Trophoblast cell (in vitro differentiated cells and primary cell): ENCODE measurements at regions not wholly inside any gene's neighbourhood (a gene's known extent, or its start where the extent isn't known, plus 50 kb on each side); places are given as distances from the start of the nearest gene placed in this dataset.

Experiments
- DNase-seq, 2 donors: peaks; one replicate each; pipeline ENCODE4 v3.0.0-alpha.2; 2016
- H2AFZ ChIP-seq: 2 replicates; pipeline ENCODE4 v1.6.1; 2013; ENCODE audit warnings: low read length, moderate library complexity, mild to moderate bottlenecking; ENCODE audit not compliant: insufficient read depth, poor library complexity
- H2AK5ac ChIP-seq: 2 replicates; pipeline ENCODE4 v1.6.1; 2013; ENCODE audit warnings: mild to moderate bottlenecking, low read length
- H2BK120ac ChIP-seq: 2 replicates; pipeline ENCODE4 v1.6.1; 2013; ENCODE audit warnings: low read length, mild to moderate bottlenecking, moderate library complexity; ENCODE audit not compliant: insufficient read depth, poor library complexity
- H2BK12ac ChIP-seq: 2 replicates; pipeline ENCODE4 v1.6.1; 2013; ENCODE audit warnings: mild to moderate bottlenecking, low read length, moderate library complexity
- H2BK5ac ChIP-seq: 2 replicates; pipeline ENCODE4 v1.6.1; 2013; ENCODE audit warnings: low read length, low read depth, moderate library complexity, mild to moderate bottlenecking; ENCODE audit not compliant: poor library complexity
- H3K14ac ChIP-seq: 2 replicates; pipeline ENCODE4 v1.6.1; 2013; ENCODE audit warnings: mild to moderate bottlenecking, low read length
- H3K18ac ChIP-seq: 2 replicates; pipeline ENCODE4 v1.6.1; 2013; ENCODE audit warnings: mild to moderate bottlenecking, low read length
- H3K23ac ChIP-seq: 2 replicates; pipeline ENCODE4 v1.6.1; 2013; ENCODE audit warnings: low read length
- H3K27ac ChIP-seq: 2 replicates; pipeline ENCODE4 v1.5.1; 2013; ENCODE audit warnings: low read depth, mild to moderate bottlenecking, inconsistent platforms, low read length, moderate library complexity
- H3K27me3 ChIP-seq: 2 replicates; pipeline ENCODE4 v1.6.1; 2013; ENCODE audit warnings: inconsistent platforms, mild to moderate bottlenecking, low read length, moderate library complexity; ENCODE audit not compliant: insufficient read depth
- H3K36me3 ChIP-seq, 2 experiments: 1 replicate in 1 of 2; 2 replicates in 1 of 2; pipeline ENCODE4 v1.6.1; 2013; ENCODE audit warnings: low read length in 2 of 2, mild to moderate bottlenecking in 2 of 2, moderate library complexity in 1 of 2; ENCODE audit not compliant: insufficient read depth in 2 of 2, control insufficient read depth in 1 of 2
- H3K4ac ChIP-seq: 2 replicates; pipeline ENCODE4 v1.6.1; 2013; ENCODE audit warnings: low read depth, mild to moderate bottlenecking, low read length, moderate library complexity
- H3K4me1 ChIP-seq, 2 experiments: 1 replicate in 1 of 2; 2 replicates in 1 of 2; pipeline ENCODE4 v1.6.1; 2013; ENCODE audit warnings: low read length in 2 of 2, mild to moderate bottlenecking in 2 of 2, moderate library complexity in 1 of 2; ENCODE audit not compliant: insufficient read depth in 2 of 2, control insufficient read depth in 1 of 2
- H3K4me2 ChIP-seq: 2 replicates; pipeline ENCODE4 v1.6.1; 2013; ENCODE audit warnings: inconsistent platforms, mild to moderate bottlenecking, low read length, moderate library complexity
- H3K4me3 ChIP-seq: 2 replicates; pipeline ENCODE4 v1.5.1; 2013; ENCODE audit warnings: mild to moderate bottlenecking, low read depth, low read length, inconsistent platforms
- H3K79me1 ChIP-seq: one replicate; pipeline ENCODE4 v1.6.1; 2013; ENCODE audit warnings: low read length
- H3K79me2 ChIP-seq: 2 replicates; pipeline ENCODE4 v1.6.1; 2013; ENCODE audit warnings: low read length, mild to moderate bottlenecking; ENCODE audit not compliant: control insufficient read depth, insufficient read depth, poor library complexity
- H3K9ac ChIP-seq: 2 replicates; pipeline ENCODE4 v1.6.1; 2013; ENCODE audit warnings: mild to moderate bottlenecking, low read length
- H3K9me3 ChIP-seq: 2 replicates; pipeline ENCODE4 v1.6.1; 2013; ENCODE audit warnings: low read depth, mild to moderate bottlenecking, control low read depth, inconsistent platforms, low read length; ENCODE audit not compliant: insufficient read depth
- H4K12ac ChIP-seq: 2 replicates; pipeline ENCODE4 v1.6.1; 2013; ENCODE audit warnings: low read depth, mild to moderate bottlenecking, low read length, moderate library complexity
- H4K8ac ChIP-seq: 2 replicates; pipeline ENCODE4 v1.6.1; 2013; ENCODE audit warnings: low read depth, mild to moderate bottlenecking, low read length, moderate library complexity
- H4K91ac ChIP-seq: one replicate; pipeline ENCODE4 v1.6.1; 2013; ENCODE audit warnings: low read depth, mild to moderate bottlenecking, low read length, moderate library complexity
- WGBS: extraction: QIAGEN DNeasy Blood & Tissue Kit; methylation state at CpG from one replicate; pipeline ENCODE4 v1.1.7; 2013; ENCODE audit warnings: missing lambda C conversion rate; ENCODE audit not compliant: insufficient read length, insufficient coverage; ENCODE audit errors: extremely low coverage; 5-methylcytosine and 5-hydroxymethylcytosine counted together

GRCh38 chr17:26765860-26766709 lies 527.8 kb upstream of the WSB1 start:
- no peak overlapping the region for H3K4ac ChIP-seq
- H2BK12ac ChIP-seq = no peak overlapping the region
- H3K9ac ChIP-seq = no peak overlapping the region
- no peak overlapping the region for H2AK5ac ChIP-seq
- no peak overlapping the region for H3K27ac ChIP-seq
- no peaks in the 10 kb centered on the region for H3K9me3 ChIP-seq
- no CpG with 5 or more reads among the region's 103 CpGs for WGBS
- H3K4me3 ChIP-seq = no peak overlapping the region
- no peak overlapping the region for H3K14ac ChIP-seq
- no peak for DNase-seq
- no peaks in the 10 kb centered on the region for H3K79me1 ChIP-seq
- H2BK5ac ChIP-seq = no peak overlapping the region
- no peaks in the 10 kb centered on the region for H3K4me1 ChIP-seq
- no peak overlapping the region for H2AFZ ChIP-seq
- no peak overlapping the region for H3K23ac ChIP-seq
- H4K12ac ChIP-seq = no peak overlapping the region
- no peak overlapping the region for H3K4me2 ChIP-seq
- H3K27me3 ChIP-seq = no peaks in the 10 kb centered on the region
- H2BK120ac ChIP-seq = no peak overlapping the region
- H4K8ac ChIP-seq = no peak overlapping the region
- no peaks in the 10 kb centered on the region for H3K36me3 ChIP-seq
- no peak overlapping the region for H3K18ac ChIP-seq
- no peak overlapping the region for H4K91ac ChIP-seq
- no peaks in the 10 kb centered on the region for H3K79me2 ChIP-seq

GRCh38 chr17:26766743-26767142 lies 527.2 kb upstream of the WSB1 start:
- H2AK5ac ChIP-seq = no peak overlapping the region
- WGBS = no CpG with 5 or more reads among the region's 40 CpGs

DNA sequence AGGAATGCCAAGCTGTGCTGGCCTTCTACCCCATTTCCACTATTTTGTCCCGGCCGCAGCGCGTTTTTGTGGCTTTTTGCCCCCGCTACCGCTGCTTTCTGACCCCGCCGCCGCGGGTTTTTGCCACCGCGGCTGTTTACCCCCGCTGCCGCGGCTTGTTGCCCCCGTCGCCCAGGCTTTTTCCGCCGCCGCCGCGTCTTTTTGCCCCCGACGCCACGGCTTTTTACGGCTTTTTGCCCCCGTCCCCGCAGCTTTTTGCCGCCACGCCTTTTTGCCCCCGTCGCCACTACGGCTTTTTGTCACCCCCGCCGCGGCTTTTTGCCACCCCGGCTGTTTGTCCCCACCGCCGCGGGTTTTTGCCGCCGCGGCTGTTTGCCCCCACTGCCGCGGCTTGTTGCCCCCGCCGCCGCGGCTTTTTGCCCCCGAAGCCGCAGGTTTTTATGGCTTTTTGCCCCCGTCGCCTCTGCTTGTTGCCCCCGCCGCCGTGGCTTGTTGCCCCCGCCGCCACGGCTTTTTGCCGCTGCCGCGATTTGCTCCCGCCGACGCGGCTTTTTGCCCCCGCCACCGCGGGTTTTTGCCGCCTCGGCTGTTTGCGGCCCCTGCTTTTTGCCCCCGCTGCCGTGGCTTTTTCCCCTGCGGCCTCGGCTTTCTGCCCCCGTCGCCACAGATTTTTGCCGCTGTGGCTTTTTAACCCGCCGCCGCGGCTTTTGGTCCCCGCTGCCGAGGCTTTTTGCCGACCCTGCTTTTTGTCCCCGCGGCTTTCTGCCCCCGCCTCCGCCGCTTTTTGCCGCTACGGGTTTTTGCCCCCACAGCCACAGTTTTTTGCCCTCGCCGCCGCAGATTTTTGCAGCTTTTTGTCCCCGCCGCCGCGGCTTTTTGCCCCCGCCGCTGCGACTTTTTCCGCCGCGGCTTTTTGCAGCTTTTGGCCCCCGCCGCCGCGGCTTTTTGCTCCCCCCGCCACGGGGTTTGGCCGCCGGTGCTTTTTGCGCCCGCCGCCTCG lies 520.4 kb upstream of the WSB1 start:
- no peak for DNase-seq
- H3K79me2 ChIP-seq = no peaks in the 10 kb centered on the region

More at GRCh38 chr17:26766743-26767142, 527.2 kb upstream of the WSB1 start:
- H4K12ac ChIP-seq = no peak overlapping the region
- no peak overlapping the region for H4K91ac ChIP-seq
- no peaks in the 10 kb centered on the region for H3K79me2 ChIP-seq
- no peak overlapping the region for H3K27ac ChIP-seq
- H2BK120ac ChIP-seq = no peak overlapping the region
- H3K23ac ChIP-seq = no peak overlapping the region
- no peak overlapping the region for H3K18ac ChIP-seq
- H3K14ac ChIP-seq = no peak overlapping the region
- no peaks in the 10 kb centered on the region for H3K79me1 ChIP-seq
- no peaks in the 10 kb centered on the region for H3K4me1 ChIP-seq
- H3K27me3 ChIP-seq = no peaks in the 10 kb centered on the region
- no peak overlapping the region for H3K4me3 ChIP-seq
- H3K9ac ChIP-seq = no peak overlapping the region
- H3K4ac ChIP-seq = no peak overlapping the region
- no peak overlapping the region for H2AFZ ChIP-seq
- no peak overlapping the region for H2BK5ac ChIP-seq
- H3K4me2 ChIP-seq = no peak overlapping the region
- no peak for DNase-seq
- no peaks in the 10 kb centered on the region for H3K36me3 ChIP-seq
- H2BK12ac ChIP-seq = no peak overlapping the region
- H3K9me3 ChIP-seq = no peaks in the 10 kb centered on the region
- no peak overlapping the region for H4K8ac ChIP-seq

GRCh38 chr17:26774291-26775218 lies 519.4 kb upstream of the WSB1 start:
- Histone ChIP-seq H3K27me3 (no peaks in the 10 kb centered on the region), H3K23ac (no peak overlapping the region), H3K4ac (no peak overlapping the region), H3K27ac (no peak overlapping the region), H2BK120ac (no peak overlapping the region), H3K36me3 (no peaks in the 10 kb centered on the region), H3K9me3 (peaks cover 16% of the 10 kb centered on the region), H3K79me1 (no peaks in the 10 kb centered on the region), H3K79me2 (no peaks in the 10 kb centered on the region), H3K14ac (no peak overlapping the region), H3K4me2 (no peak overlapping the region), H4K91ac (no peak overlapping the region), H3K18ac (no peak overlapping the region), H3K4me3 (no peak overlapping the region), H4K12ac (no peak overlapping the region), H3K4me1 (no peaks in the 10 kb centered on the region), H2BK12ac (no peak overlapping the region), H3K9ac (no peak overlapping the region), H4K8ac (no peak overlapping the region), H2BK5ac (no peak overlapping the region), H2AK5ac (no peak overlapping the region), H2AFZ (no peak overlapping the region)
- no CpG with 5 or more reads among the region's 123 CpGs for WGBS
- DNase-seq = no peak

More for the DNA sequence above, 520.4 kb upstream of the WSB1 start:
- Histone ChIP-seq H2BK5ac (no peak overlapping the region), H3K4me1 (no peaks in the 10 kb centered on the region), H4K8ac (no peak overlapping the region), H3K27ac (no peak overlapping the region), H3K27me3 (no peaks in the 10 kb centered on the region), H3K4me2 (no peak overlapping the region), H4K91ac (no peak overlapping the region), H3K9ac (no peak overlapping the region), H4K12ac (no peak overlapping the region), H3K36me3 (no peaks in the 10 kb centered on the region), H2AK5ac (no peak overlapping the region), H2BK120ac (no peak overlapping the region), H3K79me1 (no peaks in the 10 kb centered on the region), H2AFZ (no peak overlapping the region), H3K4ac (no peak overlapping the region), H3K14ac (no peak overlapping the region), H3K9me3 (peaks cover 14% of the 10 kb centered on the region), H3K23ac (no peak overlapping the region), H3K4me3 (no peak overlapping the region), H3K18ac (no peak overlapping the region), H2BK12ac (no peak overlapping the region)
- WGBS = no CpG with 5 or more reads among the region's 118 CpGs
